ENCODE measurements at regions not wholly inside any gene's neighbourhood (a gene's known extent, or its start where the extent isn't known, plus 50 kb on each side); places are given as distances from the start of the nearest gene placed in this dataset.

- TF ChIP-seq EZH2 (IDR thresholded peaks at IDR 0.05; ENCODE audit: insufficient read depth, low read length) (no peak), CTCF (IDR thresholded peaks at IDR 0.05; ENCODE audit: insufficient read depth, low read depth, low read length) (no peak)
- H3K27ac Mint-ChIP-seq (ENCODE audit: unreplicated experiment): no peak overlapping the region
- peaks cover 2% of the 10 kb centered on the region for H3K27me3 Mint-ChIP-seq (ENCODE audit: low read depth, unreplicated experiment)
- Histone ChIP-seq H3K27ac (ENCODE audit: low read depth, low read length) (no peak overlapping the region), H3K27me3 (ENCODE audit: insufficient read depth, low read length) (no peaks in the 10 kb centered on the region), H3K9ac (ENCODE audit: low read length) (no peak overlapping the region), H3K79me2 (ENCODE audit: insufficient read depth, low read length) (no peaks in the 10 kb centered on the region), H4K20me1 (ENCODE audit: insufficient read depth, low read length) (no peaks in the 10 kb centered on the region), H3K4me1 (ENCODE audit: insufficient read depth, low read length) (no peaks in the 10 kb centered on the region), H3K4me3 (ENCODE audit: insufficient read depth, low read depth, low read length) (no peak overlapping the region), H3K36me3 (ENCODE audit: insufficient read depth, low read length) (no peaks in the 10 kb centered on the region), H3K4me2 (ENCODE audit: low read length) (no peak overlapping the region), H3K9me3 (ENCODE audit: insufficient read depth, low read depth, low read length) (no peaks in the 10 kb centered on the region), H2AFZ (ENCODE audit: low read depth, low read length) (no peak overlapping the region)
- no peak overlapping the region for H3K4me3 Mint-ChIP-seq (ENCODE audit: unreplicated experiment)
- no peaks in the 10 kb centered on the region for H3K4me1 Mint-ChIP-seq (ENCODE audit: low read depth, unreplicated experiment)
- H3K9me3 Mint-ChIP-seq (ENCODE audit: unreplicated experiment): no peaks in the 10 kb centered on the region
- FAIRE-seq: no peak
- DNase-seq (ENCODE audit: low read depth): no peak
- no peaks in the 10 kb centered on the region for H3K36me3 Mint-ChIP-seq (ENCODE audit: low read depth, unreplicated experiment)
Observed at GRCh38 chr13:78827471-78827870, 168.5 kb upstream of the OBI1 start.

GRCh38 chr13:78826936-78827335, 168.0 kb upstream of the OBI1 start:
- TF ChIP-seq CTCF (IDR thresholded peaks at IDR 0.05; ENCODE audit: insufficient read depth, low read depth, low read length) (no peak), EZH2 (IDR thresholded peaks at IDR 0.05; ENCODE audit: insufficient read depth, low read length) (no peak)
- H3K4me1 Mint-ChIP-seq (ENCODE audit: low read depth, unreplicated experiment): no peaks in the 10 kb centered on the region
- peaks cover 2% of the 10 kb centered on the region for H3K27me3 Mint-ChIP-seq (ENCODE audit: low read depth, unreplicated experiment)
- H3K79me2 ChIP-seq (ENCODE audit: insufficient read depth, low read length): no peaks in the 10 kb centered on the region
- H4K20me1 ChIP-seq (ENCODE audit: insufficient read depth, low read length): no peaks in the 10 kb centered on the region
- H3K9ac ChIP-seq (ENCODE audit: low read length): no peak overlapping the region
- no peak overlapping the region for H2AFZ ChIP-seq (ENCODE audit: low read depth, low read length)
- no peaks in the 10 kb centered on the region for H3K36me3 Mint-ChIP-seq (ENCODE audit: low read depth, unreplicated experiment)
- no peaks in the 10 kb centered on the region for H3K9me3 Mint-ChIP-seq (ENCODE audit: unreplicated experiment)
- H3K4me3 ChIP-seq (ENCODE audit: insufficient read depth, low read depth, low read length): no peak overlapping the region
- H3K4me1 ChIP-seq (ENCODE audit: insufficient read depth, low read length): no peaks in the 10 kb centered on the region
- DNase-seq (ENCODE audit: low read depth) (no peak), FAIRE-seq (no peak)
- no peak overlapping the region for H3K27ac ChIP-seq (ENCODE audit: low read depth, low read length)
- H3K27ac Mint-ChIP-seq (ENCODE audit: unreplicated experiment): no peak overlapping the region
- no peaks in the 10 kb centered on the region for H3K9me3 ChIP-seq (ENCODE audit: insufficient read depth, low read depth, low read length)
- no peaks in the 10 kb centered on the region for H3K27me3 ChIP-seq (ENCODE audit: insufficient read depth, low read length)
- H3K36me3 ChIP-seq (ENCODE audit: insufficient read depth, low read length): no peaks in the 10 kb centered on the region
- H3K4me3 Mint-ChIP-seq (ENCODE audit: unreplicated experiment): no peak overlapping the region
- H3K4me2 ChIP-seq (ENCODE audit: low read length): no peak overlapping the region

- H3K36me3 Mint-ChIP-seq (ENCODE audit: low read depth, unreplicated experiment): no peaks in the 10 kb centered on the region
- no peak overlapping the region for H3K4me3 Mint-ChIP-seq (ENCODE audit: unreplicated experiment)
- H3K27ac Mint-ChIP-seq (ENCODE audit: unreplicated experiment): no peak overlapping the region
- Histone ChIP-seq H2AFZ (ENCODE audit: low read depth, low read length) (no peak overlapping the region), H3K79me2 (ENCODE audit: insufficient read depth, low read length) (no peaks in the 10 kb centered on the region), H4K20me1 (ENCODE audit: insufficient read depth, low read length) (no peaks in the 10 kb centered on the region), H3K4me3 (ENCODE audit: insufficient read depth, low read depth, low read length) (no peak overlapping the region), H3K27ac (ENCODE audit: low read depth, low read length) (no peak overlapping the region), H3K9ac (ENCODE audit: low read length) (no peak overlapping the region), H3K9me3 (ENCODE audit: insufficient read depth, low read depth, low read length) (no peaks in the 10 kb centered on the region), H3K27me3 (ENCODE audit: insufficient read depth, low read length) (no peaks in the 10 kb centered on the region), H3K36me3 (ENCODE audit: insufficient read depth, low read length) (no peaks in the 10 kb centered on the region), H3K4me2 (ENCODE audit: low read length) (no peak overlapping the region), H3K4me1 (ENCODE audit: insufficient read depth, low read length) (no peaks in the 10 kb centered on the region)
- no peak for TF ChIP-seq CTCF (IDR thresholded peaks at IDR 0.05; ENCODE audit: insufficient read depth, low read depth, low read length)
- no peak for TF ChIP-seq EZH2 (IDR thresholded peaks at IDR 0.05; ENCODE audit: insufficient read depth, low read length)
- FAIRE-seq (no peak), DNase-seq (ENCODE audit: low read depth) (no peak)
- H3K9me3 Mint-ChIP-seq (ENCODE audit: unreplicated experiment): no peaks in the 10 kb centered on the region
- peaks cover 2% of the 10 kb centered on the region for H3K27me3 Mint-ChIP-seq (ENCODE audit: low read depth, unreplicated experiment)
- no peaks in the 10 kb centered on the region for H3K4me1 Mint-ChIP-seq (ENCODE audit: low read depth, unreplicated experiment)
Observed at GRCh38 chr13:78826312-78826711, 167.4 kb upstream of the OBI1 start.

All from astrocyte (in vitro differentiated cells and primary cell).